H9 (cell line): ENCODE measurements at regions not wholly inside any gene's neighbourhood (a gene's known extent, or its start where the extent isn't known, plus 50 kb on each side); places are given as distances from the start of the nearest gene placed in this dataset.

Experiments
- DNase-seq: peaks from one replicate; pipeline ENCODE4 v3.0.0-alpha.2; 2017
- H2AFZ ChIP-seq: one replicate; pipeline ENCODE4 v1.6.1; 2013; ENCODE audit warnings: mild to moderate bottlenecking, low read length, control low read depth, moderate library complexity
- H2AK5ac ChIP-seq: 2 replicates; pipeline ENCODE4 v1.6.1; 2013; ENCODE audit warnings: low read length, control low read depth, mixed read lengths; ENCODE audit not compliant: insufficient read length
- H2BK120ac ChIP-seq: one replicate; pipeline ENCODE4 v1.6.1; 2013; ENCODE audit warnings: low read depth, mild to moderate bottlenecking, low read length, control low read depth, inconsistent platforms; ENCODE audit not compliant: poor library complexity, severe bottlenecking
- H2BK12ac ChIP-seq: 2 replicates; pipeline ENCODE4 v1.6.1; 2013; ENCODE audit warnings: low read length, control low read depth, mixed read lengths, low read depth; ENCODE audit not compliant: insufficient read length
- H2BK15ac ChIP-seq: 2 replicates; pipeline ENCODE4 v1.6.1; 2013; ENCODE audit warnings: low read depth, low read length, control low read depth
- H2BK20ac ChIP-seq: one replicate; pipeline ENCODE4 v1.6.1; 2013; ENCODE audit warnings: low read depth, mild to moderate bottlenecking, low read length, control low read depth, inconsistent platforms; ENCODE audit not compliant: poor library complexity, severe bottlenecking
- H2BK5ac ChIP-seq: 2 replicates; pipeline ENCODE4 v1.6.1; 2013; ENCODE audit warnings: low read length, control low read depth, mixed read lengths; ENCODE audit not compliant: insufficient read length
- H3K14ac ChIP-seq: 2 replicates; pipeline ENCODE4 v1.6.1; 2013; ENCODE audit warnings: low read length, control low read depth; ENCODE audit not compliant: insufficient read depth
- H3K18ac ChIP-seq: 2 replicates; pipeline ENCODE4 v1.6.1; 2013; ENCODE audit warnings: low read depth, mild to moderate bottlenecking, mixed read lengths, low read length, control low read depth; ENCODE audit not compliant: insufficient read length
- H3K23ac ChIP-seq: 2 replicates; pipeline ENCODE4 v1.6.1; 2013; ENCODE audit warnings: low read length, control low read depth, mixed read lengths, low read depth; ENCODE audit not compliant: insufficient read length
- H3K23me2 ChIP-seq: 2 replicates; pipeline ENCODE4 v1.6.1; 2013; ENCODE audit warnings: low read depth, mild to moderate bottlenecking, mixed read lengths, low read length, control low read depth; ENCODE audit not compliant: insufficient read length, poor library complexity, severe bottlenecking
- H3K27ac ChIP-seq: 2 replicates; pipeline ENCODE4 v1.5.1; 2013; ENCODE audit warnings: low read length, control low read depth, mixed read lengths, low read depth; ENCODE audit not compliant: insufficient read length
- H3K27me3 ChIP-seq: 2 replicates; pipeline ENCODE4 v1.6.1; 2013; ENCODE audit warnings: low read length, control low read depth, inconsistent platforms; ENCODE audit not compliant: insufficient read depth
- H3K4ac ChIP-seq: 2 replicates; pipeline ENCODE4 v1.6.1; 2013; ENCODE audit warnings: low read depth, mild to moderate bottlenecking, control low read depth, inconsistent platforms, low read length, moderate library complexity
- H3K4me1 ChIP-seq: 2 replicates; pipeline ENCODE4 v1.6.1; 2013; ENCODE audit warnings: low read length, control low read depth, inconsistent platforms; ENCODE audit not compliant: insufficient read depth
- H3K4me2 ChIP-seq: 2 replicates; pipeline ENCODE4 v1.6.1; 2013; ENCODE audit warnings: low read length, control low read depth, mixed read lengths; ENCODE audit not compliant: insufficient read length, insufficient read depth
- H3K56ac ChIP-seq: 2 replicates; pipeline ENCODE4 v1.6.1; 2013; ENCODE audit warnings: low read depth, mild to moderate bottlenecking, mixed read lengths, low read length, control low read depth; ENCODE audit not compliant: insufficient read length
- H3K79me1 ChIP-seq: 2 replicates; pipeline ENCODE4 v1.6.1; 2013; ENCODE audit warnings: low read depth, mild to moderate bottlenecking, moderate library complexity, low read length, control low read depth, inconsistent platforms; ENCODE audit not compliant: insufficient read depth, poor library complexity, severe bottlenecking
- H3K79me2 ChIP-seq: 2 replicates; pipeline ENCODE4 v1.6.1; 2013; ENCODE audit warnings: low read length, control low read depth, inconsistent platforms; ENCODE audit not compliant: insufficient read depth
- H3K9ac ChIP-seq: 2 replicates; pipeline ENCODE4 v1.6.1; 2013; ENCODE audit warnings: low read length, control low read depth, mixed read lengths; ENCODE audit not compliant: insufficient read length; ENCODE audit errors: extremely low read depth
- H3K9me3 ChIP-seq: one replicate; pipeline ENCODE4 v1.6.1; 2013; ENCODE audit warnings: low read depth, low read length, inconsistent platforms; ENCODE audit not compliant: control insufficient read depth
- H3T11ph ChIP-seq: one replicate; pipeline ENCODE4 v1.6.1; 2013; ENCODE audit warnings: mild to moderate bottlenecking, low read length, control low read depth, inconsistent platforms
- H4K20me1 ChIP-seq: one replicate; pipeline ENCODE4 v1.6.1; 2013; ENCODE audit not compliant: control insufficient read depth, insufficient read length, insufficient read depth
- H4K5ac ChIP-seq: 2 replicates; pipeline ENCODE4 v1.6.1; 2013; ENCODE audit warnings: low read depth, mild to moderate bottlenecking, mixed read lengths, low read length, control low read depth; ENCODE audit not compliant: insufficient read length
- H4K8ac ChIP-seq: replicated peaks from 2 replicates; pipeline ENCODE4 v1.6.1; 2013; ENCODE audit warnings: low read length, control low read depth, mixed read lengths, low read depth; ENCODE audit not compliant: insufficient read length
- H4K91ac ChIP-seq: 2 replicates; pipeline ENCODE4 v1.6.1; 2013; ENCODE audit warnings: low read depth, mild to moderate bottlenecking, moderate library complexity, mixed read lengths, low read length, control low read depth; ENCODE audit not compliant: insufficient read length
- H3K27ac Mint-ChIP-seq, 3 experiments: 2 replicates in 2 of 3; 3 replicates in 1 of 3; pipeline ENCODE4 v1.8.0; 2020 to 2021; ENCODE audit warnings: mixed read lengths in 3 of 3, mild to moderate bottlenecking in 1 of 3, moderate library complexity in 1 of 3
- H3K27me3 Mint-ChIP-seq: 2 replicates; pipeline ENCODE4 v1.8.0; 2021; ENCODE audit warnings: low read depth, mild to moderate bottlenecking, moderate library complexity, mixed read lengths
- H3K36me3 Mint-ChIP-seq, 3 experiments: 2 replicates in 2 of 3; 3 replicates in 1 of 3; pipeline ENCODE4 v1.8.0; 2020 to 2021; ENCODE audit warnings: low read depth in 3 of 3, mixed read lengths in 3 of 3; ENCODE audit not compliant: insufficient read depth in 1 of 3
- H3K4me1 Mint-ChIP-seq, 2 experiments: 2 replicates each; pipeline ENCODE4 v1.8.0; 2020; ENCODE audit warnings: mixed read lengths in 2 of 2
- H3K4me3 Mint-ChIP-seq, 2 experiments: 2 replicates in 1 of 2; 3 replicates in 1 of 2; pipeline ENCODE4 v1.8.0; 2020 to 2021; ENCODE audit warnings: mild to moderate bottlenecking in 2 of 2, mixed read lengths in 2 of 2, moderate library complexity in 1 of 2
- H3K9me3 Mint-ChIP-seq, 2 experiments: 2 replicates in 1 of 2; 3 replicates in 1 of 2; pipeline ENCODE4 v1.8.0; 2020; ENCODE audit warnings: mild to moderate bottlenecking in 2 of 2, mixed read lengths in 2 of 2, moderate library complexity in 1 of 2
- CTCF ChIP-seq: fragments of 200-600 bp; sonication (generic); conservative IDR thresholded peaks from 3 replicates; pipeline ENCODE4 v1.8.0; 2021; ENCODE audit warnings: antibody characterized with exemption, mild to moderate bottlenecking
- WGBS: extraction: QIAGEN DNeasy Blood & Tissue Kit; methylation state at CpG from one replicate; pipeline ENCODE4 v1.1.7; 2013; ENCODE audit warnings: missing lambda C conversion rate, low lambda C conversion rate, mixed read lengths; ENCODE audit not compliant: insufficient read length; ENCODE audit errors: extremely low coverage; 5-methylcytosine and 5-hydroxymethylcytosine counted together

GRCh38 chr20:60752741-60753420 lies 499.2 kb upstream of the CDH4 start:
- DNase-seq = no peak
- no peak overlapping the region for H4K91ac ChIP-seq
- H2BK120ac ChIP-seq = no peak overlapping the region
- TF ChIP-seq CTCF = no peak
- peak overlapping the region; percentile 15 for H3K18ac ChIP-seq
- Mint-ChIP-seq H3K36me3 (peaks cover 9 to 18% (median 12%) of the 10 kb centered on the region in 3 experiments), H3K27me3 (peaks cover 1% of the 10 kb centered on the region), H3K9me3 (peaks cover 12 to 15% of the 10 kb centered on the region in 2 experiments), H3K4me1 (peaks cover 35 to 37% of the 10 kb centered on the region in 2 experiments), H3K27ac (no peak overlapping the region; a peak in 1 of 7 replicates), H3K4me3 (no peak overlapping the region; a peak in 1 of 5 replicates)
- no peak overlapping the region for H3K56ac ChIP-seq
- no peak overlapping the region for H2BK12ac ChIP-seq
- no peak overlapping the region for H3K4ac ChIP-seq
- no peak overlapping the region for H2AFZ ChIP-seq
- H3K9me3 ChIP-seq = no peaks in the 10 kb centered on the region
- H2BK15ac ChIP-seq = no peak overlapping the region
- H3K23me2 ChIP-seq = no peaks in the 10 kb centered on the region
- WGBS = no CpG with 5 or more reads among the region's 17 CpGs
- H4K5ac ChIP-seq = no peak overlapping the region
- H4K20me1 ChIP-seq = no peaks in the 10 kb centered on the region
- no peak overlapping the region for H2BK20ac ChIP-seq
- H3K79me2 ChIP-seq = no peaks in the 10 kb centered on the region
- no peak overlapping the region for H3K4me2 ChIP-seq
- H3K79me1 ChIP-seq = no peaks in the 10 kb centered on the region
- H4K8ac ChIP-seq = no peak overlapping the region
- H3K27me3 ChIP-seq = no peaks in the 10 kb centered on the region
- H3K23ac ChIP-seq = no peak overlapping the region
- no peak overlapping the region; the same call in 1 of the 2 replicates for H3K14ac ChIP-seq
- no peak overlapping the region for H2BK5ac ChIP-seq
- H3K9ac ChIP-seq = no peak overlapping the region
- H3K27ac ChIP-seq = no peak overlapping the region
- no peak overlapping the region for H3T11ph ChIP-seq
- no peak overlapping the region for H2AK5ac ChIP-seq
- H3K4me1 ChIP-seq = no peaks in the 10 kb centered on the region; the same call in 1 of the 2 replicates
